ENCODE measurements at regions not wholly inside any gene's neighbourhood (a gene's known extent, or its start where the extent isn't known, plus 50 kb on each side); places are given as distances from the start of the nearest gene placed in this dataset.

DNA sequence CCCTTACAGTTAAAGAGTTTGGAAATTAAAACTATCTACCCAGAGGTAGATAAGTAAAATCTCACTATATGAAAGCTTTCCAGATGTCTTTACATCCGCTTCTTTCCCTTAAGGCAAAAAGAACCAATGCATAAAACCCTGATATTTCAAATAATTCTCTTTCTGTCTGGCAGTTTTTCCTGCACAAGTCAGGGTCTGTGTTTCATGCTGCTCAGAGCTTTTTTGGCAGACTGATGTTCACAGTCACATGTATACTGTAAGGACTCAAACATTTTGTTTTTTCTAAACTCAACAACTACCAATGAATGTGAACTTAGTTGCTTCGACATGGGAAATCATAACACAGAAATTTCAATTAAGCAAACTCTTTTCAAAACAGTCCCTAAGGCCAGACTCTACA is 988.4 kb downstream of the EPHA3 start:
- in situ Hi-C loops (cut with HindIII; ENCODE audit: extremely low pct_ligation_motif_present, low pct_unique_long_range_greater_than_20kb) (no loop called here), intact Hi-C loops (cut with micrococcal nuclease; ENCODE audit: unreplicated experiment) (no loop called here)
- BruUV-seq (replicated peaks): no TSS peak
- H3K9ac ChIP-seq (ENCODE audit: insufficient read depth, low read depth, low read length): no peak overlapping the region
- no peaks in the 10 kb centered on the region for H3K4me1 ChIP-seq (ENCODE audit: insufficient read depth, low read length)
- H4K20me1 ChIP-seq (ENCODE audit: insufficient read depth, low read length): no peaks in the 10 kb centered on the region
- FAIRE-seq: no peak
- no peak for DNase-seq (ENCODE audit: low spot score)
- H3K27me3 ChIP-seq (ENCODE audit: control insufficient read depth in 1 of 2, insufficient read depth in 2 of 2, low read length in 2 of 2): no peaks in the 10 kb centered on the region; a peak in 1 of 5 replicates
- H3K4me3 ChIP-seq (replicated peaks in 1 of 3; ENCODE audit: insufficient read depth in 1 of 3, low read depth in 2 of 3, low read length in 3 of 3): no peak overlapping the region
- ATAC-seq: no peak
- H2AFZ ChIP-seq (ENCODE audit: low read length): no peak overlapping the region
- TF ChIP-seq FOSL1 (CRISPR knock-in tag; IDR thresholded peaks at IDR 0.05; ENCODE audit: borderline replicate concordance): no peak
- TF ChIP-seq RELA (CRISPR knock-in tag; IDR thresholded peaks at IDR 0.05): no peak
- TF ChIP-seq CC2D1A (CRISPR knock-in tag; IDR thresholded peaks at IDR 0.05): no peak
- TF ChIP-seq, protein P1, sequence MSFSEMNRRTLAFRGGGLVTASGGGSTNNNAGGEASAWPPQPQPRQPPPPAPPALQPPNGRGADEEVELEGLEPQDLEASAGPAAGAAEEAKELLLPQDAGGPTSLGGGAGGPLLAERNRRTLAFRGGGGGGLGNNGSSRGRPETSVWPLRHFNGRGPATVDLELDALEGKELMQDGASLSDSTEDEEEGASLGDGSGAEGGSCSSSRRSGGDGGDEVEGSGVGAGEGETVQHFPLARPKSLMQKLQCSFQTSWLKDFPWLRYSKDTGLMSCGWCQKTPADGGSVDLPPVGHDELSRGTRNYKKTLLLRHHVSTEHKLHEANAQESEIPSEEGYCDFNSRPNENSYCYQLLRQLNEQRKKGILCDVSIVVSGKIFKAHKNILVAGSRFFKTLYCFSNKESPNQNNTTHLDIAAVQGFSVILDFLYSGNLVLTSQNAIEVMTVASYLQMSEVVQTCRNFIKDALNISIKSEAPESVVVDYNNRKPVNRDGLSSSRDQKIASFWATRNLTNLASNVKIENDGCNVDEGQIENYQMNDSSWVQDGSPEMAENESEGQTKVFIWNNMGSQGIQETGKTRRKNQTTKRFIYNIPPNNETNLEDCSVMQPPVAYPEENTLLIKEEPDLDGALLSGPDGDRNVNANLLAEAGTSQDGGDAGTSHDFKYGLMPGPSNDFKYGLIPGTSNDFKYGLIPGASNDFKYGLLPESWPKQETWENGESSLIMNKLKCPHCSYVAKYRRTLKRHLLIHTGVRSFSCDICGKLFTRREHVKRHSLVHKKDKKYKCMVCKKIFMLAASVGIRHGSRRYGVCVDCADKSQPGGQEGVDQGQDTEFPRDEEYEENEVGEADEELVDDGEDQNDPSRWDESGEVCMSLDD (CRISPR knock-in tag; IDR thresholded peaks at IDR 0.05; ENCODE audit: borderline replicate concordance): no peak
- no peak for TF ChIP-seq YEATS4 (CRISPR knock-in tag; IDR thresholded peaks at IDR 0.05; ENCODE audit: borderline replicate concordance)
- no peak for TF ChIP-seq TP53 (CRISPR knock-in tag; conservative IDR thresholded peaks at IDR 0.05)
- no peaks in the 10 kb centered on the region for H3K9me3 ChIP-seq (ENCODE audit: low read length)
- WGBS (ENCODE audit: low lambda C conversion rate): 2% methylated on average over 2 of the region's 2 CpGs
- POLR2A ChIA-PET: no interaction called here
- no peak overlapping the region for H3K27ac ChIP-seq (ENCODE audit: extremely low read length, insufficient read depth, low read length)
- H3K4me2 ChIP-seq (ENCODE audit: low read depth, low read length): no peak overlapping the region
- no peaks in the 10 kb centered on the region for H3K79me2 ChIP-seq (ENCODE audit: insufficient read depth, low read length)
- CTCF ChIA-PET (ENCODE audit: low intra/inter-chr PET ratio, low total read pairs): no interaction called here
- H3K36me3 ChIP-seq (replicated peaks in 1 of 2; ENCODE audit: control insufficient read depth in 1 of 2, insufficient read depth in 2 of 2, low read length in 2 of 2): no peaks in the 10 kb centered on the region

DNA sequence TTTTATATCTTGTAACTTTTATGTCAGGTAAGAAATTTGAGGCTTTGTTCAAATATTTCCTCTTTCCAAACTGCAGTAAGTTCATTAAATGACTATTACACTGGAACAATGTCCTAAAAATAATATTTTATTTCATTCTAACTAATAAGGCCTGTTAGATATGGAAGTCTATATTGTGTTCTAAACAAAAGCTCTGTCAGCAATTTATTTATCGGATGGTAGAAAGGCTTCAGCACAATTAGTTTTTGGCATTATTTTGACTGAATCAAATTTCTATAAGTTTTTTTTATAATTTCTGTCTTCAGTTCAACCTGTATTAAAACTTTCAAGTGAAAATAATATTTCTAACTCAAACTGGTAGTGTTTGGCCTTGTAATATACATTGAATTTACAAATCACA is 992.1 kb downstream of the EPHA3 start:
- no peaks in the 10 kb centered on the region for H3K79me2 ChIP-seq (ENCODE audit: insufficient read depth, low read length)
- intact Hi-C loops (cut with micrococcal nuclease; ENCODE audit: unreplicated experiment) (no loop called here), in situ Hi-C loops (cut with HindIII; ENCODE audit: extremely low pct_ligation_motif_present, low pct_unique_long_range_greater_than_20kb) (no loop called here)
- BruUV-seq (replicated peaks): no TSS peak
- peak; percentile 57 for TF ChIP-seq MAFF (IDR thresholded peaks at IDR 0.05; ENCODE audit: low read depth, low read length)
- peak; percentile 54 to 76 for TF ChIP-seq MAFK (conservative IDR thresholded peaks at IDR 0.05 in 1 of 2, IDR thresholded peaks at IDR 0.05 in 1 of 2; ENCODE audit: low read length in 2 of 2)
- TF ChIP-seq, protein P2, sequence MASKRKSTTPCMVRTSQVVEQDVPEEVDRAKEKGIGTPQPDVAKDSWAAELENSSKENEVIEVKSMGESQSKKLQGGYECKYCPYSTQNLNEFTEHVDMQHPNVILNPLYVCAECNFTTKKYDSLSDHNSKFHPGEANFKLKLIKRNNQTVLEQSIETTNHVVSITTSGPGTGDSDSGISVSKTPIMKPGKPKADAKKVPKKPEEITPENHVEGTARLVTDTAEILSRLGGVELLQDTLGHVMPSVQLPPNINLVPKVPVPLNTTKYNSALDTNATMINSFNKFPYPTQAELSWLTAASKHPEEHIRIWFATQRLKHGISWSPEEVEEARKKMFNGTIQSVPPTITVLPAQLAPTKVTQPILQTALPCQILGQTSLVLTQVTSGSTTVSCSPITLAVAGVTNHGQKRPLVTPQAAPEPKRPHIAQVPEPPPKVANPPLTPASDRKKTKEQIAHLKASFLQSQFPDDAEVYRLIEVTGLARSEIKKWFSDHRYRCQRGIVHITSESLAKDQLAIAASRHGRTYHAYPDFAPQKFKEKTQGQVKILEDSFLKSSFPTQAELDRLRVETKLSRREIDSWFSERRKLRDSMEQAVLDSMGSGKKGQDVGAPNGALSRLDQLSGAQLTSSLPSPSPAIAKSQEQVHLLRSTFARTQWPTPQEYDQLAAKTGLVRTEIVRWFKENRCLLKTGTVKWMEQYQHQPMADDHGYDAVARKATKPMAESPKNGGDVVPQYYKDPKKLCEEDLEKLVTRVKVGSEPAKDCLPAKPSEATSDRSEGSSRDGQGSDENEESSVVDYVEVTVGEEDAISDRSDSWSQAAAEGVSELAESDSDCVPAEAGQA (IDR thresholded peaks at IDR 0.05; ENCODE audit: low read depth): no peak
- TF ChIP-seq, protein P2 (CRISPR knock-in tag; IDR thresholded peaks at IDR 0.05; ENCODE audit: borderline replicate concordance): no peak
- no peaks in the 10 kb centered on the region for H3K4me1 ChIP-seq (ENCODE audit: insufficient read depth, low read length)
- H3K4me2 ChIP-seq (ENCODE audit: low read depth, low read length): no peak overlapping the region
- no peak overlapping the region for H3K4me3 ChIP-seq (replicated peaks in 1 of 3; ENCODE audit: insufficient read depth in 1 of 3, low read depth in 2 of 3, low read length in 3 of 3)
- no peak for ATAC-seq
- no peak overlapping the region for H3K9ac ChIP-seq (ENCODE audit: insufficient read depth, low read depth, low read length)
- H3K9me3 ChIP-seq (ENCODE audit: low read length): no peaks in the 10 kb centered on the region
- H2AFZ ChIP-seq (ENCODE audit: low read length): no peak overlapping the region
- FAIRE-seq: no peak
- H3K36me3 ChIP-seq (replicated peaks in 1 of 2; ENCODE audit: control insufficient read depth in 1 of 2, insufficient read depth in 2 of 2, low read length in 2 of 2): no peaks in the 10 kb centered on the region
- no peak overlapping the region for H3K27ac ChIP-seq (ENCODE audit: extremely low read length, insufficient read depth, low read length)
- ChIA-PET POLR2A (no interaction called here), CTCF (ENCODE audit: low intra/inter-chr PET ratio, low total read pairs) (no interaction called here)
- H3K27me3 ChIP-seq (ENCODE audit: control insufficient read depth in 1 of 2, insufficient read depth in 2 of 2, low read length in 2 of 2): no peaks in the 10 kb centered on the region
- 8% methylated on average over 1 of the region's 1 CpG for WGBS (ENCODE audit: low lambda C conversion rate)
- DNase-seq (ENCODE audit: low spot score): no peak
- H4K20me1 ChIP-seq (ENCODE audit: insufficient read depth, low read length): no peaks in the 10 kb centered on the region

Data from HepG2 (cell line).